NT2/D1 (cell line): ENCODE measurements at regions not wholly inside any gene's neighbourhood (a gene's known extent, or its start where the extent isn't known, plus 50 kb on each side); places are given as distances from the start of the nearest gene placed in this dataset.

ENCODE experiments used
- YY1 ChIP-seq: IDR thresholded peaks from 2 replicates; pipeline ENCODE4 v1.6.1; 2011; ENCODE audit not compliant: insufficient read length, insufficient read depth
- ZNF274 ChIP-seq: IDR thresholded peaks from 2 replicates; pipeline ENCODE4 v1.6.1; 2011; ENCODE audit warnings: mild to moderate bottlenecking, low read depth, low read length

GRCh38 chr5:4188704-4189103 lies 593.1 kb downstream of the IRX1 start:
- TF ChIP-seq YY1 = no peak
- TF ChIP-seq ZNF274 = no peak
